Stimulated activated CD4-positive, alpha-beta T cell treated with anti-CD3 and anti-CD28 coated beads, Interleukin-15, amount 100 ng/mL, for 48 hours (primary cell): ENCODE measurements at regions not wholly inside any gene's neighbourhood (a gene's known extent, or its start where the extent isn't known, plus 50 kb on each side); places are given as distances from the start of the nearest gene placed in this dataset.
"Not testable (repeated sequence)": the region's sequence is repeated elsewhere in the genome, so short reads cannot be mapped to it uniquely, and the experiment has no call there.

ENCODE experiments used
- DNase-seq, 2 donors: peaks; one replicate each; pipeline ENCODE4 v3.0.0-alpha.2; 2020; ENCODE audit warnings: low read depth in 2 of 2

- no peak for DNase-seq
These were observed 1270.4 kb downstream of the ADGRL3 start for GRCh38 chr4:62470421-62470983.

GRCh38 chr4:62470020-62470419 is 1269.9 kb downstream of the ADGRL3 start:
- DNase-seq: no peak

GRCh38 chr4:62461961-62462360 is 1261.8 kb downstream of the ADGRL3 start:
- DNase-seq: no peak

GRCh38 chr4:62460329-62460728 is 1260.2 kb downstream of the ADGRL3 start:
- DNase-seq: no peak

- DNase-seq: no peak
These were observed 1257.2 kb downstream of the ADGRL3 start for GRCh38 chr4:62457356-62457755.

- no peak for DNase-seq
These were observed 1255.7 kb downstream of the ADGRL3 start for GRCh38 chr4:62455871-62456270.

GRCh38 chr4:62454535-62454934 is 1254.4 kb downstream of the ADGRL3 start:
- DNase-seq: no peak

GRCh38 chr4:62450740-62451139 is 1250.6 kb downstream of the ADGRL3 start:
- DNase-seq: no peak

GRCh38 chr4:62449538-62449937 is 1249.4 kb downstream of the ADGRL3 start:
- DNase-seq: no peak

GRCh38 chr4:62448911-62449310 is 1248.8 kb downstream of the ADGRL3 start:
- no peak for DNase-seq

- DNase-seq: no peak
These were observed 1238.9 kb downstream of the ADGRL3 start for GRCh38 chr4:62439051-62439450.

GRCh38 chr4:62434921-62435320 is 1234.8 kb downstream of the ADGRL3 start:
- DNase-seq: no peak

- not testable (repeated sequence) for DNase-seq
These were observed 1231.5 kb downstream of the ADGRL3 start for GRCh38 chr4:62431513-62432231.

- DNase-seq: no peak
These were observed 1229.2 kb downstream of the ADGRL3 start for GRCh38 chr4:62429297-62429696.

GRCh38 chr4:62415256-62415655 is 1215.1 kb downstream of the ADGRL3 start:
- DNase-seq: no peak

- no peak for DNase-seq
These were observed 1214.4 kb downstream of the ADGRL3 start for GRCh38 chr4:62414563-62414962.

- no peak for DNase-seq
These were observed 1210.4 kb downstream of the ADGRL3 start for GRCh38 chr4:62410371-62411003.

- DNase-seq: no peak
These were observed 1208.3 kb downstream of the ADGRL3 start for GRCh38 chr4:62408454-62408853.

- no peak for DNase-seq
These were observed 1207.4 kb downstream of the ADGRL3 start for GRCh38 chr4:62407534-62407933.

GRCh38 chr4:62402088-62402806 is 1202.1 kb downstream of the ADGRL3 start:
- DNase-seq: no peak

GRCh38 chr4:62399242-62399641 is 1199.1 kb downstream of the ADGRL3 start:
- DNase-seq: no peak

GRCh38 chr4:62398318-62398717 is 1198.2 kb downstream of the ADGRL3 start:
- DNase-seq: no peak

- no peak for DNase-seq
These were observed 1194.6 kb downstream of the ADGRL3 start for GRCh38 chr4:62394766-62395165.
